ENCODE measurements at regions not wholly inside any gene's neighbourhood (a gene's known extent, or its start where the extent isn't known, plus 50 kb on each side); places are given as distances from the start of the nearest gene placed in this dataset.
"Not testable (repeated sequence)": the region's sequence is repeated elsewhere in the genome, so short reads cannot be mapped to it uniquely, and the experiment has no call there.

GRCh38 chr9:129454467-129455067 is 166.3 kb downstream of the C9orf50 start:
- DNase-seq = no peak

DNA sequence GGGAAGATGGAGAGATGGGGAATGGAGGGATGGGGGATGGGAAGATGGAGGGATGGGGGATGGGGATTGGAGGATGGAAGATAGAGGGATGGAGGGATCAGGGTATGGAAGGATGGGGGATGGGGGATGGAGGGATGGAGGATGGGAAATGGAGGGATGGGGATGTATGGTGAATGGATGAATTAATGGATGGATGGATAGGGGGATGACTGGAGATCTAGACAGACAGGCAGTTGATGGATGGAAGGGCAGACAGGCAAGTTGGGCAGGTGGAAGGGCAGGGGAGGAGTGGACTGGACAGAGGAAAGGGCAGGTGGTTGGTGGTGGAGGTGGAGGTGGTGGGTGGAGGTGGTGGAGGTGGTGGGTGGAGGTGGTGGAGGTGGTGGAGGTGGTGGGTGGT is 167.2 kb downstream of the C9orf50 start:
- no peak for DNase-seq

DNA sequence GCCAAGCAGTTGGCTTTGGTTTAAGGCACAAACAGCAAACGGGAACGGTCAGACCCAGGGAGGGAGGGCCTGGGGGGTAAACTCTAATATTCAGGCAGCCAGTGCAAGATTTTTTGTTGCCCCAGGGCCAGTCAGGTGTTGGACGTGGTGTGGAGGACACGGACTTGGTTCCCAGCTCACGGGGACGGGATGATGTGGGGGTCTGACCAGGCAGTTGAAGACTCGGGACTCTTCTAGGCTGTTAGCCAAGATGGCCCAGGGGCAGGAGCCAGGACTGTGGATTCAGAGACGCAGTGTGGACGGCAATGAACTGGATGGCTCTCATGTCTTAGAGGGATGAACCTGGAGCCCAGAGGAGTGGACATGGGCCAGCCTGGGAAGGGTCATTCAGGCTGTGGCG is 169.2 kb downstream of the C9orf50 start:
- DNase-seq = no peak

GRCh38 chr9:129451089-129451656 is 169.7 kb downstream of the C9orf50 start:
- no peak for DNase-seq

- DNase-seq = no peak
Observed at GRCh38 chr9:129449066-129449465, 171.8 kb downstream of the C9orf50 start.

- no peak for DNase-seq
Observed at GRCh38 chr9:129446828-129447550, 173.9 kb downstream of the C9orf50 start.

DNA sequence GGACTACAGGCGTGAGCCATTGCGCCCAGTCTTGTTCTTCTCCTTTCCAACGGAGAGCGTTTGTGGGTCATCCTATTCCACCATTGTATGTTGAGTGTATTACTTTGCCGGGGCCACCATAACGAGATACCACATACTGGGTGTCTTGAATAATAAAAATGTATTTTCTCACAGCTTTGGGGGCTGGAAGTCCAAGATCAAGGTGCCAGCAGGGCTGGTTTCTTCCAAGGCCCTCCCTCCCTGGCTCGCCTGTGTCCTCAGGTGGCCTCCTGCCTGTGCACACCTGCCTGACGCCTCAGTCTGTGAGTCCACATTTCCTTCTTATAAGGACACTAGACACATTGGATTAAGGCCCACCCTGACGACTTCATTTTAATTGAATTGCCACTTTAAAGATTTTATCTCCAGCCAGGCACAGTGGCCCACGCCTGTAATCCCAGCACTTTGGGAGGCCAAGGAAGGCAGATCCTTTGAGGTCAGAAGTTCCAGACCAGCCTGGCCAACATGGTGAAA is 175.1 kb downstream of the C9orf50 start:
- DNase-seq = no peak

DNA sequence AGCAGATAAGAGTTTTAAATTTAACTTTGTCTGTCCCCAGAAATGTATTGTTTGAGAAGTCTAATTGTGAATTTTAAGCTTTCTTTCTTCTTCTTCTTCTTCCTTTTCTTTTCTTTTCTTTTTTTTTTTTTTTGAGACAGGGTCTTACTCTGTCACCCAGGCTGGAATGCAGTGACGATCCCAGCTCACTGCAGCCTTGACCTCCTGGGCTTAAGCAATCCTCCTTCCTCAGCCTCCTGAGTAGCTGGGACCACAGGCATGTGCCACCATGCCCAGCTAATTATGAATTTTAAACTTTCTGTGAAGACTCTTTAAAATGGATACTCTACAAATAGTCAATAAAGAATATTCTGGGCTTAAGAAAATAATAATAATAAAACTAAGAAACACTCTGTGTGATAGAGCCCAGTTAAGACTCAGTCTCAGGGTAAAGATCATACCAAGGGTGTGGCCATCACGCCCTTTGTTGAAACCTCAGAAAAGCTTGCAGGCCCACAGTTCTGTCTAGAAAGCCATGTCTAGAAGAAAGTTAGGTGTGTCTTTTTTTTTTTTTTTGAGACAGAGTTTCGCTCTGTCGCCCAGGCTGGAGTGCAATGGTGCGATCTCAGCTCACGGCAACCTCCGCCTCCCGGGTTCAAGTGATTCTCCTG is 177.3 kb downstream of the C9orf50 start:
- DNase-seq = not testable (repeated sequence)

GRCh38 chr9:129442803-129443511 is 177.9 kb downstream of the C9orf50 start:
- DNase-seq = no peak

DNA sequence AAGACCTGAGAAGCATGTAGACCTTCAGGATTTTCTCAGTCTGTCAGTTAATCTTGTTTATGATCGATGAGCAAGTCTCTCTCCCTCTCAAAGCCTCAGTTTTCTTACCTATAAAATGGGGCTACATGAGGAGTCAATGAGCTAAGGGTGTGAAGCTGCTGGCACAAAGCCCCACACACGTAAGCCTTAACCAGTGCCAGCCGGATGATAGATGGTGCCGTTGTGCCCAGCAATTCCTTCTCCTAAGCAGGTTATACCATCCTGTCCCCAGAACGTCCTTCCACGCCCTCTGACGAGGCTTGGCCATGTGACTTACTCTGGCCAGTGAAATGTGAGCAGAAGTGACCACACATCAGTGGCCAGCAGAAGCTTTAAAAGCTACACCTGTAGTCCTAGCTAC is 179.0 kb downstream of the C9orf50 start:
- DNase-seq = no peak

- no peak for DNase-seq
Observed at GRCh38 chr9:129440435-129441186, 180.3 kb downstream of the C9orf50 start.

DNA sequence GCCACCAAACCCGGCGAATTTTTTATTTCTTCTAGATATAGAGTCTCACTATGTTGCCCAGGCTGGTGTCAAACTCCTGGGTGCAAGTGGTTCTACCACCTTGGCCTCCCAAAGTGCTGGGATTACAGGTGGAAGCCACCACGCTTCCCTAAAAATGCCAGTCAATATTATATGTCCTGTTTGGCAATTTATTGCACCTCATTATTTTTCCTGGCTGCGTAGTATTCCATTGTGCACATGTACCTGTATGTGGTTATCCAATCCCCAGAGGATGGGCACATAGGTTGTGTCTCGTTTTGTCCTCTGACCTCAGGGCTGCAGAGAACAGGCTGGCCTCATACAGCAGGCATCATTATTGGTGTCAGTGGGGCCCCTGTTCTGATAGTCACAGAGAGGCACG is 181.7 kb downstream of the C9orf50 start:
- DNase-seq = no peak

DNA sequence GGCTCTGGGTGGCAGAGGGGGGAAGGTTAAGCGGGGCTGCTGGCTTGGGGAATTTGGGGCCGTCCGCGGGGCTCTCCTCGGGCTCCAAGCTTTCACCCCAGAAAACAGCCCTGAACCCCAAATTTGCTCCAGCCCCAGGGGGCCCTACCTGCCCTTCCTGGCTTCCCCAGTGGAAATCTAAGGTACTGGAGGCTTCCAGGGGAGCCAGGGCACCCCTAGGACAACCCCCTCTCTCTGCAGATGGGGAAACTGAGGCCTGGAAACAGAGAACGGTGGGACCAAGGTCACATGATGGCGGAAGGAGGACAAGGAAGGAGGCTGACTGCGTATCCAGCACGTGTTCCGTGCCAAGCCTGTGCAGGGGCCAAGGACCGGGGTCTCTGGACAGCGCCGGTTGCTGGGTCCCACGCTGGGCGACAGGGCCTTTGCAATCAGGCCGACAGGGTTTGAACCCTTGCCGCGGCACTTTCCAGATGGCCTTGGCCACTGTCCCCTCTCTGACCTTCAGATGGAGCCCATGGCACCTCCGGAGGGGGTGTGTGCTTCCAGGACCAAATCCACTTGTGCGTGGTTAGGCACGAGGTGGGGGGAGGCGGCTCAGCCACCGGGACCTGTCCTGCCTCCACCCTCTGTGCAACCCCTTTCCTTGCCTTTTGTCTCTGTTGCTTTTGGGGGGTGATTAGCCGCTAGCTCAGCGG is 183.1 kb downstream of the C9orf50 start:
- DNase-seq = no peak

GRCh38 chr9:129436751-129437625 is 183.9 kb downstream of the C9orf50 start:
- DNase-seq = peak; percentile 19

DNA sequence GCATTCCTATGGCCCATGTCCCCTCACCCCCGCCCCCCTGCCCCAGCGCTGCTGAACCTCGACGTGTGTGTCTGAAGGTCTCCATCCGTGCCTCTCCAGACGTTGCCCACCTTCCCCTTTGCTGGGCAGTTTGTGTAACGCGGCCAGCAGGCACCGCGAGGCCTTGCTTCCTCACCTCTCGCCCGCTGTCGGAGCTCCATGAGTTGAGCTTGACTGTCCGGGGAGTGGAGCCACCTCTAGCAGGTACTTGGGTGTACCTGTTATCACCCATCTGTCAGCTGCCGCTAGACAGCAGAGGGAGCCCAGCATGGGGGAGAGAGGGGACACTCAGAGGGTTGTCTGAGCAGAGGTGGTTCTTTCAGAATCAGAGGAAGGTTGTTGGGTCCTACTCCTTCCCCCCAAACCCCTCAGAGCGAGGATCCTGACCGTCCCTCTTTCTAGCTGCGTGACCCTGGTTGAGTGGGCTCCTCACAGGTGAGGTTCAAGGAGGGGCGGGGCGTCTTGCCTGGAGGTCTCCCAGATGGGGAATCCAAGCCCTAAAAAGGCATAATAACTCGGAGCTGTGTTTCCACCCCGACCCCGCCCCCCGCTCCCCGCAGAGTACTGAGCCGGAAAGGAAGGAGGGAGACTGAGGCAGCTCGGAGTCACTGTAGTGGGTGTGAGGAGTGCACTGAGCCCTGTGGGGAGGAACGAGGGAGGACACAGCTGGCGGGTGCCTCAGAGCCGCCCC is 184.7 kb downstream of the C9orf50 start:
- no peak for DNase-seq

DNA sequence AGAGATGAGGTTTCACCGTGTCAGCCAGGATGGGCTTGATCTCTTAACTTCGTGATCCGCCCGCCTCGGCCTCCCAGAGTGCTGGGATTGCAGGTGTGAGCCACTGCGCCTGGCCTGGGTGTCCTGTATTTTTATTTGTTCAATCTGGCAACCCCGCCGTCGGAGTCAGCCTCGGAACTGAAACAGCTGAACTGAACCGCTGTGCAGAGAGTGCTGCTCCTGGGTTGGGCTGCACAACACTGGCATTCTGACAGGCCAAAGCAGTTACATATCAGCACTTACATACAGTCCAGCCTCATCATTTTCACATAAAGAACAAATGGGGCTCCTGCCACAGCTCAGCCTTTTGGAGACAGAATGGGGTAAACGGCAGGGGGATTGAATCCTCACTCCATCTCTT is 185.6 kb downstream of the C9orf50 start:
- DNase-seq = no peak

DNA sequence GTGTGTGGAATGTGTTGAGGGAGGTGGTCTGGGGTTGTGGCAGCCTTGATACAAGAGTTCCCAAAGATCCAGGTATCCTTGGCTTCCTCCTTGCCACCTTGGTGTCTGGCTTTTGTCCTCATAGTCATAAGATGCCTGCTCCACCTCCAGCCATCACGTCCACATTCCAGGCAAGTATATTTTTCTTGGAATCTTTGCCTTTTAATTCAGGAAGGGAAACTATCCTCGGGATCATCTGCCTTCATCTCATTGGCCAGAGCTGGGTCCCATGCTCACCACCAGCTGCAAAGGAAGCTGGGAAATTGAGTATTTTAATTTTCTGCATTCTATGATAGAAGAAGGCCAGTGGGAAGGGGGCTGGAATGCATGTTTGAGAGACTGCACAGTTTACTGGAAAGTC is 186.7 kb downstream of the C9orf50 start:
- no peak for DNase-seq

DNA sequence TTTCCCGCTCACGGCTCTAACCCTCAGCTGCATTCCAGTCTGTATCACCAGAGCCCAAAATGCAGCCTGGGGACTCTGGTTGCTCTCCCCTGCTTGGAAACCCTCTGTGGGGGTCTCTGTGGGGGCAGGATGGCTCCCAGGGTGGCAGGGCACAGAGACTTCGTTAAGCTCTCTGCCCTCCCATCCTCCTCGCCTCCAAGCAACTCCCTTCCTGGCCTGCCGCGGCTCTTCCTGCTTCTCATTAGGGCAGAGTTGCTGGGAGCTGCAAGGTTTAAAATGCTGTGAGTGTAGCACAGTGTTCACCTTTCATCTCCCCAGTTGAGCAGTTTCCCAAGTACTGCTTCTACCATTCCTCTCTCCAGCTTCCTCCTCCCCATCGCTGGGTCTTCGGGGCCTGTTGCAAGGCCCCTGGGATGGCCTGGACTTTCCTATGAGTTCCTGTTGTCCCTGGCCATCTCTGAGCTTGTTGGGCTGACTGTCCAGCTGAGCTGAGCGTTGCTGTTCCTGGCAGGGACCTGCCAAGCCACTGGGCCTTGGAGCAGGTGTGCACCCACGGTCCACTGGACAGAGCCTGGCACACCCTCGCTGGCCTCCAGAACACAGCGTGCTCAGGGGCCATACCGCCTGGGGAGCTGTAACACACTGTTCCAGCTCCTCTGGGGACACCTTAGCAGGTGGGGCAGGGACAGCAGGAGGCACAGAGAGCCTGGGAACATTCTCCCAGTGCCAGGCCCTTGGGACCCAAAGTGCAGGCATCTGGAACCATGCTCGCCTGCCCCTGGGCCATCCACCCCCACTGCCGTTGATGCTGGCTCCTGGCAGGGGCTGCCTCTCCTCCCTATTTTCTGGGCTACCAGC is 188.4 kb downstream of the C9orf50 start:
- DNase-seq = no peak
